MM.1S (cell line): ENCODE measurements at regions not wholly inside any gene's neighbourhood (a gene's known extent, or its start where the extent isn't known, plus 50 kb on each side); places are given as distances from the start of the nearest gene placed in this dataset.
"Not testable (repeated sequence)": the region's sequence is repeated elsewhere in the genome, so short reads cannot be mapped to it uniquely, and the experiment has no call there.

Source experiments
- CTCF ChIP-seq: fragments of 300-600 bp; sonication (generic); IDR thresholded peaks from 2 replicates; pipeline ENCODE4 v1.5.1; 2016; ENCODE audit warnings: antibody characterized with exemption, low read length, mixed read lengths
- EZH2 ChIP-seq: fragments of 300-600 bp; sonication (generic); optimal IDR thresholded peaks from 2 replicates; pipeline ENCODE3; 2017; ENCODE audit warnings: low read depth, mild to moderate bottlenecking, antibody characterized with exemption, low read length, mixed read lengths

- not testable (repeated sequence) for TF ChIP-seq EZH2, CTCF
Measured at GRCh38 chr2:142702397-142702796, 175.1 kb upstream of the KYNU start.
